Adrenal gland (tissue), 5 donors: ENCODE measurements at regions not wholly inside any gene's neighbourhood (a gene's known extent, or its start where the extent isn't known, plus 50 kb on each side); places are given as distances from the start of the nearest gene placed in this dataset.
"Not testable (repeated sequence)": the region's sequence is repeated elsewhere in the genome, so short reads cannot be mapped to it uniquely, and the experiment has no call there.

Source experiments
- CTCF ChIP-seq, 6 experiments: fragments of 450-650 bp in 4 of 6; fragments of 200-600 bp in 2 of 6; sonication (generic) in 1 of 6; IDR thresholded peaks; 1 replicate in 5 of 6; 2 replicates in 1 of 6; pipeline versions ENCODE4 v1.5.1 to v1.8.0; 2016 to 2021; ENCODE audit warnings: antibody characterized with exemption in 6 of 6, mild to moderate bottlenecking in 2 of 6, moderate library complexity in 1 of 6
- POLR2A ChIP-seq, 2 donors: fragments of 450-650 bp; IDR thresholded peaks; one replicate each; pipeline ENCODE4 v1.6.1; 2017; ENCODE audit warnings: antibody characterized with exemption in 2 of 2, mild to moderate bottlenecking in 2 of 2, moderate library complexity in 1 of 2
- donor health status: DM: no; HTN: no; CAD: no.

DNA sequence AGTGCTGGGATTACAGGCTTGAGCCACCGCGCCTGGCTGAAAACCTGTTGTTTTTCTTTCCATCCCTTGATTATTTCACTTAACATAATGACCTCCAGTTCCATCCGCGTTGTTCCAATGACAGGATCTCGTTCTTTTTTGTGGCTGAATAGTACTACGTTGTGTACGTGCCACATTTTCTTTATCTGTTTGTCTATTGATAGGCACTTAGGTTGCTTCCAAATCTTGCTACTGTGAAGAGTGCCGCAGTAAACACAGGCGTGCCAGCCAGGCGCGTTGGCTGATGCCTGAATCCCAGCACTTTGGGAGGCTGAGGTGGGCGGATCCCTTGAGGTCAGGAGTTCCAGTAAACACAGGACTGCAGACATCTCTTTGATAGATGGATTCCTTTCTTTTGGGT is 165.1 kb downstream of the LAT start:
- TF ChIP-seq CTCF, POLR2A (IDR thresholded peaks at IDR 0.05): not testable (repeated sequence)
